H9 (cell line): ENCODE measurements at regions not wholly inside any gene's neighbourhood (a gene's known extent, or its start where the extent isn't known, plus 50 kb on each side); places are given as distances from the start of the nearest gene placed in this dataset.

ENCODE experiments used
- DNase-seq: peaks from one replicate; pipeline ENCODE4 v3.0.0-alpha.2; 2017
- H2AFZ ChIP-seq: one replicate; pipeline ENCODE4 v1.6.1; 2013; ENCODE audit warnings: mild to moderate bottlenecking, low read length, control low read depth, moderate library complexity
- H2AK5ac ChIP-seq: 2 replicates; pipeline ENCODE4 v1.6.1; 2013; ENCODE audit warnings: low read length, control low read depth, mixed read lengths; ENCODE audit not compliant: insufficient read length
- H2BK120ac ChIP-seq: one replicate; pipeline ENCODE4 v1.6.1; 2013; ENCODE audit warnings: low read depth, mild to moderate bottlenecking, low read length, control low read depth, inconsistent platforms; ENCODE audit not compliant: poor library complexity, severe bottlenecking
- H2BK12ac ChIP-seq: 2 replicates; pipeline ENCODE4 v1.6.1; 2013; ENCODE audit warnings: low read length, control low read depth, mixed read lengths, low read depth; ENCODE audit not compliant: insufficient read length
- H2BK15ac ChIP-seq: 2 replicates; pipeline ENCODE4 v1.6.1; 2013; ENCODE audit warnings: low read depth, low read length, control low read depth
- H2BK20ac ChIP-seq: one replicate; pipeline ENCODE4 v1.6.1; 2013; ENCODE audit warnings: low read depth, mild to moderate bottlenecking, low read length, control low read depth, inconsistent platforms; ENCODE audit not compliant: poor library complexity, severe bottlenecking
- H2BK5ac ChIP-seq: 2 replicates; pipeline ENCODE4 v1.6.1; 2013; ENCODE audit warnings: low read length, control low read depth, mixed read lengths; ENCODE audit not compliant: insufficient read length
- H3K14ac ChIP-seq: 2 replicates; pipeline ENCODE4 v1.6.1; 2013; ENCODE audit warnings: low read length, control low read depth; ENCODE audit not compliant: insufficient read depth
- H3K18ac ChIP-seq: 2 replicates; pipeline ENCODE4 v1.6.1; 2013; ENCODE audit warnings: low read depth, mild to moderate bottlenecking, mixed read lengths, low read length, control low read depth; ENCODE audit not compliant: insufficient read length
- H3K23ac ChIP-seq: 2 replicates; pipeline ENCODE4 v1.6.1; 2013; ENCODE audit warnings: low read length, control low read depth, mixed read lengths, low read depth; ENCODE audit not compliant: insufficient read length
- H3K23me2 ChIP-seq: 2 replicates; pipeline ENCODE4 v1.6.1; 2013; ENCODE audit warnings: low read depth, mild to moderate bottlenecking, mixed read lengths, low read length, control low read depth; ENCODE audit not compliant: insufficient read length, poor library complexity, severe bottlenecking
- H3K27ac ChIP-seq: 2 replicates; pipeline ENCODE4 v1.5.1; 2013; ENCODE audit warnings: low read length, control low read depth, mixed read lengths, low read depth; ENCODE audit not compliant: insufficient read length
- H3K27me3 ChIP-seq: 2 replicates; pipeline ENCODE4 v1.6.1; 2013; ENCODE audit warnings: low read length, control low read depth, inconsistent platforms; ENCODE audit not compliant: insufficient read depth
- H3K4ac ChIP-seq: 2 replicates; pipeline ENCODE4 v1.6.1; 2013; ENCODE audit warnings: low read depth, mild to moderate bottlenecking, control low read depth, inconsistent platforms, low read length, moderate library complexity
- H3K4me1 ChIP-seq: 2 replicates; pipeline ENCODE4 v1.6.1; 2013; ENCODE audit warnings: low read length, control low read depth, inconsistent platforms; ENCODE audit not compliant: insufficient read depth
- H3K4me2 ChIP-seq: 2 replicates; pipeline ENCODE4 v1.6.1; 2013; ENCODE audit warnings: low read length, control low read depth, mixed read lengths; ENCODE audit not compliant: insufficient read length, insufficient read depth
- H3K56ac ChIP-seq: 2 replicates; pipeline ENCODE4 v1.6.1; 2013; ENCODE audit warnings: low read depth, mild to moderate bottlenecking, mixed read lengths, low read length, control low read depth; ENCODE audit not compliant: insufficient read length
- H3K79me1 ChIP-seq: 2 replicates; pipeline ENCODE4 v1.6.1; 2013; ENCODE audit warnings: low read depth, mild to moderate bottlenecking, moderate library complexity, low read length, control low read depth, inconsistent platforms; ENCODE audit not compliant: insufficient read depth, poor library complexity, severe bottlenecking
- H3K79me2 ChIP-seq: 2 replicates; pipeline ENCODE4 v1.6.1; 2013; ENCODE audit warnings: low read length, control low read depth, inconsistent platforms; ENCODE audit not compliant: insufficient read depth
- H3K9ac ChIP-seq: 2 replicates; pipeline ENCODE4 v1.6.1; 2013; ENCODE audit warnings: low read length, control low read depth, mixed read lengths; ENCODE audit not compliant: insufficient read length; ENCODE audit errors: extremely low read depth
- H3K9me3 ChIP-seq: one replicate; pipeline ENCODE4 v1.6.1; 2013; ENCODE audit warnings: low read depth, low read length, inconsistent platforms; ENCODE audit not compliant: control insufficient read depth
- H3T11ph ChIP-seq: one replicate; pipeline ENCODE4 v1.6.1; 2013; ENCODE audit warnings: mild to moderate bottlenecking, low read length, control low read depth, inconsistent platforms
- H4K20me1 ChIP-seq: one replicate; pipeline ENCODE4 v1.6.1; 2013; ENCODE audit not compliant: control insufficient read depth, insufficient read length, insufficient read depth
- H4K5ac ChIP-seq: 2 replicates; pipeline ENCODE4 v1.6.1; 2013; ENCODE audit warnings: low read depth, mild to moderate bottlenecking, mixed read lengths, low read length, control low read depth; ENCODE audit not compliant: insufficient read length
- H4K8ac ChIP-seq: replicated peaks from 2 replicates; pipeline ENCODE4 v1.6.1; 2013; ENCODE audit warnings: low read length, control low read depth, mixed read lengths, low read depth; ENCODE audit not compliant: insufficient read length
- H4K91ac ChIP-seq: 2 replicates; pipeline ENCODE4 v1.6.1; 2013; ENCODE audit warnings: low read depth, mild to moderate bottlenecking, moderate library complexity, mixed read lengths, low read length, control low read depth; ENCODE audit not compliant: insufficient read length
- H3K27ac Mint-ChIP-seq, 3 experiments: 2 replicates in 2 of 3; 3 replicates in 1 of 3; pipeline ENCODE4 v1.8.0; 2020 to 2021; ENCODE audit warnings: mixed read lengths in 3 of 3, mild to moderate bottlenecking in 1 of 3, moderate library complexity in 1 of 3
- H3K27me3 Mint-ChIP-seq: 2 replicates; pipeline ENCODE4 v1.8.0; 2021; ENCODE audit warnings: low read depth, mild to moderate bottlenecking, moderate library complexity, mixed read lengths
- H3K36me3 Mint-ChIP-seq, 3 experiments: 2 replicates in 2 of 3; 3 replicates in 1 of 3; pipeline ENCODE4 v1.8.0; 2020 to 2021; ENCODE audit warnings: low read depth in 3 of 3, mixed read lengths in 3 of 3; ENCODE audit not compliant: insufficient read depth in 1 of 3
- H3K4me1 Mint-ChIP-seq, 2 experiments: 2 replicates each; pipeline ENCODE4 v1.8.0; 2020; ENCODE audit warnings: mixed read lengths in 2 of 2
- H3K4me3 Mint-ChIP-seq, 2 experiments: 2 replicates in 1 of 2; 3 replicates in 1 of 2; pipeline ENCODE4 v1.8.0; 2020 to 2021; ENCODE audit warnings: mild to moderate bottlenecking in 2 of 2, mixed read lengths in 2 of 2, moderate library complexity in 1 of 2
- H3K9me3 Mint-ChIP-seq, 2 experiments: 2 replicates in 1 of 2; 3 replicates in 1 of 2; pipeline ENCODE4 v1.8.0; 2020; ENCODE audit warnings: mild to moderate bottlenecking in 2 of 2, mixed read lengths in 2 of 2, moderate library complexity in 1 of 2
- CTCF ChIP-seq: fragments of 200-600 bp; sonication (generic); conservative IDR thresholded peaks from 3 replicates; pipeline ENCODE4 v1.8.0; 2021; ENCODE audit warnings: antibody characterized with exemption, mild to moderate bottlenecking
- WGBS: extraction: QIAGEN DNeasy Blood & Tissue Kit; methylation state at CpG from one replicate; pipeline ENCODE4 v1.1.7; 2013; ENCODE audit warnings: missing lambda C conversion rate, low lambda C conversion rate, mixed read lengths; ENCODE audit not compliant: insufficient read length; ENCODE audit errors: extremely low coverage; 5-methylcytosine and 5-hydroxymethylcytosine counted together

- H3K23ac ChIP-seq, result no peak overlapping the region
- H3K27ac ChIP-seq, result no peak overlapping the region
- H4K5ac ChIP-seq, result no peak overlapping the region
- Mint-ChIP-seq H3K9me3 (no peaks in the 10 kb centered on the region), H3K27ac (no peak overlapping the region), H3K27me3 (no peaks in the 10 kb centered on the region), H3K4me1 (no peaks in the 10 kb centered on the region), H3K36me3 (no peaks in the 10 kb centered on the region), H3K4me3 (no peak overlapping the region)
- no peaks in the 10 kb centered on the region for H3K9me3 ChIP-seq
- H3K14ac ChIP-seq, result no peak overlapping the region
- H3K4me2 ChIP-seq, result no peak overlapping the region
- H3K4me1 ChIP-seq, result no peaks in the 10 kb centered on the region
- H4K20me1 ChIP-seq, result no peaks in the 10 kb centered on the region
- WGBS, result no CpG with 5 or more reads among the region's 2 CpGs
- H4K8ac ChIP-seq, result no peak overlapping the region
- H3K79me2 ChIP-seq, result no peaks in the 10 kb centered on the region
- no peaks in the 10 kb centered on the region for H3K23me2 ChIP-seq
- H3T11ph ChIP-seq, result no peak overlapping the region
- no peak overlapping the region for H2BK12ac ChIP-seq
- no peak overlapping the region for H3K56ac ChIP-seq
- TF ChIP-seq CTCF, result no peak
- H3K18ac ChIP-seq, result no peak overlapping the region
- no peak overlapping the region for H2AK5ac ChIP-seq
- H3K27me3 ChIP-seq, result no peaks in the 10 kb centered on the region
- H3K9ac ChIP-seq, result no peak overlapping the region
- H3K4ac ChIP-seq, result no peak overlapping the region
- no peak overlapping the region for H2BK20ac ChIP-seq
- no peak overlapping the region for H2BK15ac ChIP-seq
- H2BK120ac ChIP-seq, result no peak overlapping the region
- H2AFZ ChIP-seq, result no peak overlapping the region
- no peak overlapping the region for H4K91ac ChIP-seq
- no peaks in the 10 kb centered on the region for H3K79me1 ChIP-seq
- DNase-seq, result no peak
- H2BK5ac ChIP-seq, result no peak overlapping the region
Observed at GRCh38 chr12:74848006-74848405, 310.4 kb downstream of the ATXN7L3B start.
